ENCODE measurements at regions not wholly inside any gene's neighbourhood (a gene's known extent, or its start where the extent isn't known, plus 50 kb on each side); places are given as distances from the start of the nearest gene placed in this dataset.
A peak's percentile ranks its signal among the peaks of the same experiment; 100 is the strongest.

GRCh38 chr3:76010252-76010651, 224.9 kb upstream of the ZNF717 start:
- no peak for DNase-seq (ENCODE audit: low read depth in 2 of 2)

GRCh38 chr3:76011121-76011520, 225.8 kb upstream of the ZNF717 start:
- DNase-seq (ENCODE audit: low read depth in 2 of 2) = no peak

- no peak for DNase-seq (ENCODE audit: low read depth in 2 of 2)
Measured at GRCh38 chr3:76015496-76015895, 230.1 kb upstream of the ZNF717 start.

- no peak for DNase-seq (ENCODE audit: low read depth in 2 of 2)
Measured at GRCh38 chr3:76016111-76016510, 230.8 kb upstream of the ZNF717 start.

GRCh38 chr3:76016769-76017439, 231.6 kb upstream of the ZNF717 start:
- no peak for DNase-seq (ENCODE audit: low read depth in 2 of 2)

GRCh38 chr3:76021376-76021775, 236.0 kb upstream of the ZNF717 start:
- DNase-seq (ENCODE audit: low read depth in 2 of 2) = no peak

GRCh38 chr3:76024640-76025039, 239.3 kb upstream of the ZNF717 start:
- no peak for DNase-seq (ENCODE audit: low read depth in 2 of 2)

- no peak for DNase-seq (ENCODE audit: low read depth in 2 of 2)
Measured at GRCh38 chr3:76025561-76025960, 240.2 kb upstream of the ZNF717 start.

- DNase-seq (ENCODE audit: low read depth in 2 of 2) = no peak
Measured at GRCh38 chr3:76026379-76026778, 241.0 kb upstream of the ZNF717 start.

- DNase-seq (ENCODE audit: low read depth in 2 of 2) = no peak
Measured at GRCh38 chr3:76028774-76029173, 243.4 kb upstream of the ZNF717 start.

GRCh38 chr3:76034649-76035048, 249.3 kb upstream of the ZNF717 start:
- no peak for DNase-seq (ENCODE audit: low read depth in 2 of 2)

GRCh38 chr3:76035117-76035516, 249.8 kb upstream of the ZNF717 start:
- DNase-seq (ENCODE audit: low read depth in 2 of 2) = no peak

- no peak for DNase-seq (ENCODE audit: low read depth in 2 of 2)
Measured at GRCh38 chr3:76038949-76039348, 253.6 kb upstream of the ZNF717 start.

GRCh38 chr3:76039431-76039830, 254.1 kb upstream of the ZNF717 start:
- no peak for DNase-seq (ENCODE audit: low read depth in 2 of 2)

- no peak for DNase-seq (ENCODE audit: low read depth in 2 of 2)
Measured at GRCh38 chr3:76040946-76041345, 255.6 kb upstream of the ZNF717 start.

- no peak for DNase-seq (ENCODE audit: low read depth in 2 of 2)
Measured at GRCh38 chr3:76043746-76044145, 258.4 kb upstream of the ZNF717 start.

GRCh38 chr3:76044601-76045600, 259.6 kb upstream of the ZNF717 start:
- DNase-seq (ENCODE audit: low read depth in 2 of 2) = peak; percentile 1 to 3

- no peak for DNase-seq (ENCODE audit: low read depth in 2 of 2)
Measured at GRCh38 chr3:76047368-76047767, 262.0 kb upstream of the ZNF717 start.

- DNase-seq (ENCODE audit: low read depth in 2 of 2) = no peak
Measured at GRCh38 chr3:76049776-76050175, 264.4 kb upstream of the ZNF717 start.

GRCh38 chr3:76051145-76051544, 265.8 kb upstream of the ZNF717 start:
- DNase-seq (ENCODE audit: low read depth in 2 of 2) = no peak

GRCh38 chr3:76054404-76054803, 269.1 kb upstream of the ZNF717 start:
- no peak for DNase-seq (ENCODE audit: low read depth in 2 of 2)

- no peak for DNase-seq (ENCODE audit: low read depth in 2 of 2)
Measured at GRCh38 chr3:76061654-76062053, 276.3 kb upstream of the ZNF717 start.

- no peak for DNase-seq (ENCODE audit: low read depth in 2 of 2)
Measured at GRCh38 chr3:76063019-76063418, 277.7 kb upstream of the ZNF717 start.
